GM21717 (cell line): ENCODE measurements at regions not wholly inside any gene's neighbourhood (a gene's known extent, or its start where the extent isn't known, plus 50 kb on each side); places are given as distances from the start of the nearest gene placed in this dataset.

Experiments
- ATAC-seq: cut with Tn5 transposase; IDR thresholded peaks from one replicate; pipeline ENCODE4 v1.9.1; 2021; ENCODE audit warnings: mild to moderate bottlenecking, moderate library complexity; ENCODE audit not compliant: unreplicated experiment

GRCh38 chr9:87115785-87116184 lies 168.5 kb upstream of the GAS1 start:
- no peak for ATAC-seq

- no peak for ATAC-seq
Observed at GRCh38 chr9:87116492-87116891, 169.2 kb upstream of the GAS1 start.

GRCh38 chr9:87118594-87118993 lies 171.3 kb upstream of the GAS1 start:
- no peak for ATAC-seq

- no peak for ATAC-seq
Observed at GRCh38 chr9:87119328-87119881, 172.1 kb upstream of the GAS1 start.

- ATAC-seq: no peak
Observed at GRCh38 chr9:87120610-87121009, 173.3 kb upstream of the GAS1 start.

- ATAC-seq: no peak
Observed at GRCh38 chr9:87122947-87123685, 175.8 kb upstream of the GAS1 start.

- ATAC-seq: no peak
Observed at GRCh38 chr9:87123830-87124229, 176.5 kb upstream of the GAS1 start.

- ATAC-seq: no peak
Observed at GRCh38 chr9:87125819-87126218, 178.5 kb upstream of the GAS1 start.

GRCh38 chr9:87127543-87127942 lies 180.2 kb upstream of the GAS1 start:
- ATAC-seq: no peak

GRCh38 chr9:87127978-87128614 lies 180.8 kb upstream of the GAS1 start:
- ATAC-seq: no peak

GRCh38 chr9:87128844-87129493 lies 181.7 kb upstream of the GAS1 start:
- ATAC-seq: no peak

GRCh38 chr9:87135074-87135473 lies 187.8 kb upstream of the GAS1 start:
- no peak for ATAC-seq

GRCh38 chr9:87137718-87138117 lies 190.4 kb upstream of the GAS1 start:
- no peak for ATAC-seq

- ATAC-seq: no peak
Observed at GRCh38 chr9:87138128-87139040, 191.1 kb upstream of the GAS1 start.

- ATAC-seq: no peak
Observed at GRCh38 chr9:87139099-87139730, 191.9 kb upstream of the GAS1 start.

- no peak for ATAC-seq
Observed at GRCh38 chr9:87140142-87140541, 192.8 kb upstream of the GAS1 start.

GRCh38 chr9:87140605-87141109 lies 193.4 kb upstream of the GAS1 start:
- no peak for ATAC-seq

GRCh38 chr9:87141124-87141523 lies 193.8 kb upstream of the GAS1 start:
- ATAC-seq: no peak

- no peak for ATAC-seq
Observed at GRCh38 chr9:87146933-87147332, 199.6 kb upstream of the GAS1 start.

GRCh38 chr9:87147839-87148238 lies 200.5 kb upstream of the GAS1 start:
- no peak for ATAC-seq
